ENCODE measurements at regions not wholly inside any gene's neighbourhood (a gene's known extent, or its start where the extent isn't known, plus 50 kb on each side); places are given as distances from the start of the nearest gene placed in this dataset.
"Not testable (repeated sequence)": the region's sequence is repeated elsewhere in the genome, so short reads cannot be mapped to it uniquely, and the experiment has no call there.

- no peak overlapping the region for H3K4me3 Mint-ChIP-seq
- no peak overlapping the region for H3K27ac Mint-ChIP-seq
- H3K9me3 Mint-ChIP-seq: peaks cover 0 to 4% (median 4%) of the 10 kb centered on the region in 3 donors
- no peaks in the 10 kb centered on the region for H3K36me3 Mint-ChIP-seq
- peaks cover 0 to 6% (median 6%) of the 10 kb centered on the region in 3 donors for H3K4me1 Mint-ChIP-seq
- no peaks in the 10 kb centered on the region for H3K27me3 Mint-ChIP-seq
Observed at GRCh38 chr12:9333161-9333560, 125.0 kb upstream of the PZP start.

- no peak overlapping the region for H3K27ac Mint-ChIP-seq
- H3K9me3 Mint-ChIP-seq: peaks cover 0 to 4% (median 4%) of the 10 kb centered on the region in 3 donors
- no peaks in the 10 kb centered on the region for H3K36me3 Mint-ChIP-seq
- no peaks in the 10 kb centered on the region for H3K27me3 Mint-ChIP-seq
- no peak overlapping the region for H3K4me3 Mint-ChIP-seq
- peaks cover 0 to 7% (median 6%) of the 10 kb centered on the region in 3 donors for H3K4me1 Mint-ChIP-seq
Observed at GRCh38 chr12:9332564-9332963, 124.4 kb upstream of the PZP start.

- Mint-ChIP-seq H3K27me3 (no peaks in the 10 kb centered on the region), H3K9me3 (peaks cover 0 to 2% (median 1%) of the 10 kb centered on the region in 3 donors), H3K27ac (peak overlapping the region in 1 of 3 donors; percentile 33), H3K4me1 (peaks cover 2 to 15% (median 10%) of the 10 kb centered on the region in 3 donors), H3K36me3 (no peaks in the 10 kb centered on the region), H3K4me3 (no peak overlapping the region)
Observed at GRCh38 chr12:9331218-9331626, 123.0 kb upstream of the PZP start.

- Mint-ChIP-seq H3K36me3 (no peaks in the 10 kb centered on the region), H3K27me3 (no peaks in the 10 kb centered on the region), H3K9me3 (no peaks in the 10 kb centered on the region), H3K27ac (no peak overlapping the region), H3K4me1 (peaks cover 2 to 15% (median 10%) of the 10 kb centered on the region in 3 donors), H3K4me3 (no peak overlapping the region)
Observed at GRCh38 chr12:9329019-9329418, 120.8 kb upstream of the PZP start.

- Mint-ChIP-seq H3K4me1 (peaks cover 2 to 15% (median 10%) of the 10 kb centered on the region in 3 donors), H3K27me3 (no peaks in the 10 kb centered on the region), H3K9me3 (no peaks in the 10 kb centered on the region), H3K36me3 (no peaks in the 10 kb centered on the region), H3K4me3 (no peak overlapping the region), H3K27ac (no peak overlapping the region)
Observed at GRCh38 chr12:9328065-9328464, 119.9 kb upstream of the PZP start.

- H3K27me3 Mint-ChIP-seq: no peaks in the 10 kb centered on the region
- no peak overlapping the region for H3K4me3 Mint-ChIP-seq
- peaks cover 2 to 13% (median 10%) of the 10 kb centered on the region in 3 donors for H3K4me1 Mint-ChIP-seq
- no peaks in the 10 kb centered on the region for H3K9me3 Mint-ChIP-seq
- H3K36me3 Mint-ChIP-seq: no peaks in the 10 kb centered on the region
- no peak overlapping the region for H3K27ac Mint-ChIP-seq
Observed at GRCh38 chr12:9327320-9327719, 119.1 kb upstream of the PZP start.

- H3K4me3 Mint-ChIP-seq, H3K27me3 Mint-ChIP-seq, H3K36me3 Mint-ChIP-seq, H3K9me3 Mint-ChIP-seq: not testable (repeated sequence)
- Mint-ChIP-seq H3K27ac (peak overlapping the region in 1 of 3 donors; percentile 55), H3K4me1 (peaks cover 2 to 13% (median 10%) of the 10 kb centered on the region in 3 donors)
Observed at GRCh38 chr12:9326849-9327248, 118.7 kb upstream of the PZP start.

GRCh38 chr12:9326085-9326484 lies 117.9 kb upstream of the PZP start:
- Mint-ChIP-seq H3K27me3 (no peaks in the 10 kb centered on the region), H3K4me3 (peak overlapping the region in 1 of 4 donors; percentile 1), H3K27ac (no peak overlapping the region), H3K36me3 (no peaks in the 10 kb centered on the region), H3K9me3 (no peaks in the 10 kb centered on the region), H3K4me1 (peaks cover 2 to 11% (median 6%) of the 10 kb centered on the region in 3 donors)

GRCh38 chr12:9325471-9325870 lies 117.3 kb upstream of the PZP start:
- H3K4me3 Mint-ChIP-seq: no peak overlapping the region

GRCh38 chr12:9324782-9325181 lies 116.6 kb upstream of the PZP start:
- H3K36me3 Mint-ChIP-seq: no peaks in the 10 kb centered on the region
- no peak overlapping the region for H3K4me3 Mint-ChIP-seq
- H3K9me3 Mint-ChIP-seq: no peaks in the 10 kb centered on the region
- H3K4me1 Mint-ChIP-seq: peaks cover 5 to 15% (median 7%) of the 10 kb centered on the region in 3 donors
- no peaks in the 10 kb centered on the region for H3K27me3 Mint-ChIP-seq
- H3K27ac Mint-ChIP-seq: no peak overlapping the region

More at GRCh38 chr12:9325471-9325870, 117.3 kb upstream of the PZP start:
- H3K27me3 Mint-ChIP-seq: no peaks in the 10 kb centered on the region
- no peak overlapping the region for H3K27ac Mint-ChIP-seq
- no peaks in the 10 kb centered on the region for H3K9me3 Mint-ChIP-seq
- H3K36me3 Mint-ChIP-seq: no peaks in the 10 kb centered on the region
- H3K4me1 Mint-ChIP-seq: peaks cover 2 to 10% (median 4%) of the 10 kb centered on the region in 3 donors

GRCh38 chr12:9323144-9323681 lies 115.0 kb upstream of the PZP start:
- Mint-ChIP-seq H3K4me1 (peaks cover 13 to 23% (median 13%) of the 10 kb centered on the region in 3 donors), H3K36me3 (no peaks in the 10 kb centered on the region), H3K9me3 (no peaks in the 10 kb centered on the region), H3K27ac (no peak overlapping the region), H3K4me3 (no peak overlapping the region), H3K27me3 (no peaks in the 10 kb centered on the region)

- Mint-ChIP-seq H3K9me3 (no peaks in the 10 kb centered on the region), H3K4me1 (peaks cover 9 to 13% (median 10%) of the 10 kb centered on the region in 3 donors), H3K27me3 (no peaks in the 10 kb centered on the region), H3K36me3 (no peaks in the 10 kb centered on the region), H3K27ac (peak overlapping the region; percentile 11 to 84 (median 26)), H3K4me3 (peak overlapping the region in 3 of 4 donors; percentile 36 to 83 (median 64))
Observed at GRCh38 chr12:9319842-9320173, 111.6 kb upstream of the PZP start.

GRCh38 chr12:9319044-9319841 lies 111.0 kb upstream of the PZP start:
- Mint-ChIP-seq H3K36me3 (no peaks in the 10 kb centered on the region), H3K9me3 (no peaks in the 10 kb centered on the region), H3K4me1 (peaks cover 9 to 13% (median 10%) of the 10 kb centered on the region in 3 donors), H3K27ac (peak overlapping the region; percentile 11 to 84 (median 26)), H3K4me3 (peak overlapping the region in 3 of 4 donors; percentile 36 to 83 (median 64)), H3K27me3 (no peaks in the 10 kb centered on the region)

GRCh38 chr12:9313479-9313878 lies 105.3 kb upstream of the PZP start:
- H3K4me3 Mint-ChIP-seq, H3K4me1 Mint-ChIP-seq, H3K27ac Mint-ChIP-seq, H3K27me3 Mint-ChIP-seq, H3K9me3 Mint-ChIP-seq, H3K36me3 Mint-ChIP-seq: not testable (repeated sequence)

- not testable (repeated sequence) for H3K4me3 Mint-ChIP-seq, H3K4me1 Mint-ChIP-seq, H3K9me3 Mint-ChIP-seq, H3K27ac Mint-ChIP-seq, H3K27me3 Mint-ChIP-seq, H3K36me3 Mint-ChIP-seq
Observed at GRCh38 chr12:9312406-9313392, 104.5 kb upstream of the PZP start.

Measured in IgD-negative memory B cell (primary cell).